Fibroblast of skin of right biceps (primary cell): ENCODE measurements at regions not wholly inside any gene's neighbourhood (a gene's known extent, or its start where the extent isn't known, plus 50 kb on each side); places are given as distances from the start of the nearest gene placed in this dataset.
"Not testable (repeated sequence)": the region's sequence is repeated elsewhere in the genome, so short reads cannot be mapped to it uniquely, and the experiment has no call there.

Source experiments
- DNase-seq: peaks from one replicate; pipeline ENCODE4 v3.0.0-alpha.2; 2013

GRCh38 chr13:37473035-37473434 is 125.5 kb downstream of the POSTN start:
- DNase-seq: no peak

- DNase-seq: not testable (repeated sequence)
Measured at GRCh38 chr13:37472266-37472665, 126.3 kb downstream of the POSTN start.

GRCh38 chr13:37460166-37460565 is 138.4 kb downstream of the POSTN start:
- peak; percentile 66 for DNase-seq

- peak; percentile 83 for DNase-seq
Measured at GRCh38 chr13:37457612-37458011, 141.0 kb downstream of the POSTN start.

GRCh38 chr13:37456506-37456905 is 142.1 kb downstream of the POSTN start:
- no peak for DNase-seq

GRCh38 chr13:37456041-37456440 is 142.5 kb downstream of the POSTN start:
- DNase-seq: no peak

- peak; percentile 86 for DNase-seq
Measured at GRCh38 chr13:37453246-37453645, 145.3 kb downstream of the POSTN start.

GRCh38 chr13:37450276-37450675 is 148.3 kb downstream of the POSTN start:
- peak; percentile 32 for DNase-seq

GRCh38 chr13:37448153-37448552 is 150.4 kb downstream of the POSTN start:
- DNase-seq: no peak

- DNase-seq: peak; percentile 98
Measured at GRCh38 chr13:37446503-37446902, 152.1 kb downstream of the POSTN start.

- DNase-seq: peak; percentile 94
Measured at GRCh38 chr13:37443538-37443937, 155.0 kb downstream of the POSTN start.

GRCh38 chr13:37442996-37443395 is 155.6 kb downstream of the POSTN start:
- no peak for DNase-seq

- DNase-seq: no peak
Measured at GRCh38 chr13:37435881-37436280, 162.7 kb downstream of the POSTN start.

GRCh38 chr13:37433086-37433485 is 165.5 kb downstream of the POSTN start:
- DNase-seq: no peak

GRCh38 chr13:37429976-37430375 is 168.6 kb downstream of the POSTN start:
- DNase-seq: peak; percentile 88

- no peak for DNase-seq
Measured at GRCh38 chr13:37427843-37428494, 170.6 kb downstream of the POSTN start.

GRCh38 chr13:37418490-37418889 is 180.1 kb downstream of the POSTN start:
- no peak for DNase-seq

GRCh38 chr13:37417060-37417441 is 181.5 kb downstream of the POSTN start:
- DNase-seq: peak; percentile 31

GRCh38 chr13:37416291-37417059 is 182.1 kb downstream of the POSTN start:
- DNase-seq: peak; percentile 72

GRCh38 chr13:37413161-37413560 is 185.4 kb downstream of the POSTN start:
- no peak for DNase-seq

GRCh38 chr13:37412241-37412921 is 186.2 kb downstream of the POSTN start:
- DNase-seq: peak; percentile 95

- no peak for DNase-seq
Measured at GRCh38 chr13:37410316-37410715, 188.3 kb downstream of the POSTN start.

- DNase-seq: peak; percentile 68
Measured at GRCh38 chr13:37409756-37410155, 188.8 kb downstream of the POSTN start.

GRCh38 chr13:37407156-37407555 is 191.4 kb downstream of the POSTN start:
- no peak for DNase-seq
